ENCODE measurements at regions not wholly inside any gene's neighbourhood (a gene's known extent, or its start where the extent isn't known, plus 50 kb on each side); places are given as distances from the start of the nearest gene placed in this dataset.

DNA sequence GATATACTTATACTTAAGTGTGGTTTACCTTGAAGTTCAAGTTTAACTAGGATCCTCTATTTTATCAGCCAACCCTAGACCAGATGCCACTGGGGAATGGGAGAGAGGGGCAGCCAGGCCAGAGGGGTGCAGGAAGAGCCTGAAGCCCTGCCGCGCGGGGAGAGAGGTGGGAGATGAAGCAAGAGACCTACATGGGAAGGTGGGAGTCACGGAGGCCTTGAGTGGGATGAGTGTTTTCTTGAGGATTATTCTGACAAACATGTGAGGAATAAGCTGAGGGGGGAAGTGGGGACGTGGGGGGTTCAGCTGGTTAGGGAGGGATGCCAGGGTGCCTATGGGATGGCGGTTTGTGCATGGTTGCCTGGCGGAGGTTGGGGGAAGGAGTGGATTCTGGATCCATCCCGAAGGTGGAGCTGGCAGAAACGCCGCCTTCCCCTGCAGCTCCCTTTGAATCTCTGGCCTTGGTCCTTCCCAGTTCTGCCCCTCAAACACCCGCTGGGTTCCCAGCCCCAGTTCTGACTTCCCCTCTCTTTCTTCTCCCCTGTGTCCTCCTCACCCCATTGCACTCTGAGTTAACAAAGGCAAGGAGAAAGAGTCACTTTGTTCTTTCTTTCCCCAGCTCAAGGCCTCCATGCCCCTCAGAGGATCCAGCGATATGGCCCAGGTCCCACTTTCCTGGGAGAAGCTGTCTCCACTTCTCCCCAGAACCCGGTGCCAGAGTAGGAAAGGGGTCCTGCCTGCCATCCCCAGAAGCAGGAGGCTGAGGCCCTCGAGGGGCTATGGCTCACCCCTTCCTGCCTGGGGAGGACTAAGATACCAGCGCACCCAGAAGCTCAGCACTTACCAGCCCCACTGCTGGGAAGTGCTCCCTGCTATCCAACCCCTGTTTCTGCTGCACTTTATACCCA is 274.2 kb downstream of the UACA start:
- TF ChIP-seq MAX (IDR thresholded peaks at IDR 0.05) (no peak), REST (IDR thresholded peaks at IDR 0.05; ENCODE audit: low read depth) (no peak), NFIC (IDR thresholded peaks at IDR 0.05) (no peak), TAF1 (IDR thresholded peaks at IDR 0.05; ENCODE audit: low read depth) (no peak), EP300 (IDR thresholded peaks at IDR 0.05; ENCODE audit: borderline replicate concordance) (no peak), FOXM1 (IDR thresholded peaks at IDR 0.05; ENCODE audit: borderline replicate concordance, low read depth) (no peak), CEBPB (IDR thresholded peaks at IDR 0.05) (no peak), RAD21 (IDR thresholded peaks at IDR 0.05; ENCODE audit: low read depth) (no peak), ZBTB7A (IDR thresholded peaks at IDR 0.05; ENCODE audit: low read depth) (no peak), YY1 (IDR thresholded peaks at IDR 0.05; ENCODE audit: low read depth) (no peak), TEAD4 (IDR thresholded peaks at IDR 0.05) (no peak)
- TF ChIP-seq, protein P1, sequence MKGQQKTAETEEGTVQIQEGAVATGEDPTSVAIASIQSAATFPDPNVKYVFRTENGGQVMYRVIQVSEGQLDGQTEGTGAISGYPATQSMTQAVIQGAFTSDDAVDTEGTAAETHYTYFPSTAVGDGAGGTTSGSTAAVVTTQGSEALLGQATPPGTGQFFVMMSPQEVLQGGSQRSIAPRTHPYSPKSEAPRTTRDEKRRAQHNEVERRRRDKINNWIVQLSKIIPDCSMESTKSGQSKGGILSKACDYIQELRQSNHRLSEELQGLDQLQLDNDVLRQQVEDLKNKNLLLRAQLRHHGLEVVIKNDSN (IDR thresholded peaks at IDR 0.05), result no peak

All from Ishikawa (cell line).